HG02970 (cell line): ENCODE measurements at regions not wholly inside any gene's neighbourhood (a gene's known extent, or its start where the extent isn't known, plus 50 kb on each side); places are given as distances from the start of the nearest gene placed in this dataset.

Experiments
- ATAC-seq: cut with Tn5 transposase; IDR thresholded peaks from one replicate; pipeline ENCODE4 v1.9.1; 2021; ENCODE audit warnings: mild to moderate bottlenecking, moderate library complexity, moderate number of reproducible peaks; ENCODE audit not compliant: unreplicated experiment, low FRiP score

DNA sequence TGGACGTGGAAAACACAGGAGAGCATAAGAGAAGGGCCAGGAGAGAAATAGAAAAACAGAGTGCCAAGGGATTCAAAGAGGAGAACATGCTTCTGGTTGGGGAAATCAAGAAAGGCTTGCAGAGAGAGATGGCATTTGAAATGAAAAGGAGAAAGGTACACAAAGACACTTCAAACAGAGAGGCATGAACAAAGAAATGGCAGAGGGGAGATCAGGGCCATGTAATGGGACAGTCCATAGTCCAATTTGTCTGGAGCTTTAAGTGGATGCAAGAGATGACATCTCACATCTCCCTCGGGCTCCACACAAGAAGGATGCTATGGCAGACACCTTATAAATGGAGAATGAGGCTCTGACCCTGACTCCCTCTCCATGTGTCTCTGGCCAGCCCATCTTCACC is 331.1 kb downstream of the MLLT3 start:
- no peak for ATAC-seq

DNA sequence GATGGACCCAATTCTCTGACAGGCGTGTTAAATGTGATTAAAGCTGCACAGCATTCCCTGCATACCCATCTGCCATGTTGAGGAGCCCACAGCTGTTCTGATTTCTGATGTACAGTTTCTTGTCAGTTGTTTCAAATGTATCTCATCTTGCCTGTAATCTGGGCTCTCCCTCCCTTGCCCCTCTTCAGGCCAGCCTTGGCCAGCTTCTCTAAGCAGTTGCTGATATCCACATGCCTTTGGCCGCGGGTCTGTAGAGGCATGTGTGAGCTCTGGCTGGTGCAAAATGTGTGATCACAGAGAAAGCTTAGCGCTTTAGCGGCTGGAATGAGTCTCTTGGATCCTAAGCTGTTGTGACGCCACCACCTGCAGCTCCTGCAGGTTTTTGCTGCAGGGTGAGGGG is 332.0 kb downstream of the MLLT3 start:
- no peak for ATAC-seq

- ATAC-seq: no peak
Observed at GRCh38 chr9:20289423-20290010, 332.8 kb downstream of the MLLT3 start.

GRCh38 chr9:20286969-20287368 is 335.3 kb downstream of the MLLT3 start:
- ATAC-seq: no peak

DNA sequence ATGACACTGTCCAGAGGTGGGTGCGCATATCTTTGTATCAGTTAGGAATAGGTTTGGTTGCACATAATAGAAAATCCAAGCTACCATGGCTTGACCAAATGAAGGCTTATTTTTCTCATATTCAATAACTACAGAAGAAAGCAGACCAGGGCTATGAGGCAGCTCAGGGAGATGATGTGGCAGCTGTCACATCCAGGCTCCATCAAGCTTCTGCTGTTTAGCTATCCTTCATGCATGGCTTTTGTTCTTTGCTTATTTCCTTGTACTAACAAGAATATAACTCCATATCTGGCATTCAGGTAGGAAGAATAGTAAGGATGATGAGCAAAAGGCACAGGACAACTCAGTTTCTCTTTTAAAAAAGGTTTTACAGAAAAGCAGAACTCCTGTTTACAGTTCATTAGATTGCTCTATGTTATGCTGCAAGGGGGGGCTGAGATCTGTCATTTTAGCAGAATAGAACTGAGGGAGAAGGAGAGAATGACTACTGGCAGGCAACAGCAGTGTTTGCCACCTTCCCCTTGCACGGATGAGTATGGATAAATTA is 336.1 kb downstream of the MLLT3 start:
- no peak for ATAC-seq

GRCh38 chr9:20284601-20285289 is 337.6 kb downstream of the MLLT3 start:
- ATAC-seq: no peak

DNA sequence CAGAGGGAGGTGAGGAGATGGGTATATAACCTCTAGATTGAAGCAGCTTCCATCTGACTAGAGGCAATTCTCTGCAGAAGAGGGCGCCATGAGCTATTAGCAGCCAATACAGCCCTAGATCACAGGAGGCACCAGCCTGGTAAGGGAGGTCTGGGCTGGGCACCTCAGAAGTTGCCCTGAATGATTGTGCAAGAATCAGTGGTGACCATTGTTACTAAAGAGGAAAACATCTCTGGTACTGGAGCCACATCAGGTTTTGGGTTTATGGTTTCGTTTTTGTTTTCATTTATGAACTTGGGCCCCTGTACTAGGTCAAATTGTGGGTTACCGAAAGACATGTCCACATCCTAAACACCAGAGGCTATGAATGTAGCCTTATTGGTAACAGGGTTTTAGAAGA is 342.0 kb downstream of the MLLT3 start:
- ATAC-seq: no peak

- ATAC-seq: no peak
Observed at GRCh38 chr9:20276762-20277161, 345.5 kb downstream of the MLLT3 start.

- ATAC-seq: no peak
Observed at GRCh38 chr9:20271723-20272122, 350.6 kb downstream of the MLLT3 start.

- ATAC-seq: no peak
Observed at GRCh38 chr9:20271096-20271495, 351.2 kb downstream of the MLLT3 start.

DNA sequence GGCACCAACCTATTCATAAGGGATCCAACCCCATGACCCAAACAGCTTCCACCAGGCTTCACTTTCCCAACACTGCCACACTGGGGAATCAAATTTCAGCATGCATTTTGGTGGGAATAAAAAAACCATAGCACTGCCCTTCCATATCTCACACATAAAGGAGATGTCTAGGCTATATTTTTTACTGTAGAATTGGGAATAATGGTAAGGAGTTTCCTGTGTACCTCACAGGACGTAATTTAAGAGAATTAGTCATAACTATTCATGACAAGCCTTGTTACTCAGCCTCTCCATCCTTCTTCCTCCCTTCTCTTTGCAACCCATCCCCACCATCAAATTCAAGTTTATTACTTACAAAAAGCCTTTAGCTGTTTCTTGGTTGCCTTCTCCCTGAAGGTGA is 352.1 kb downstream of the MLLT3 start:
- no peak for ATAC-seq

- ATAC-seq: no peak
Observed at GRCh38 chr9:20269620-20270019, 352.7 kb downstream of the MLLT3 start.

DNA sequence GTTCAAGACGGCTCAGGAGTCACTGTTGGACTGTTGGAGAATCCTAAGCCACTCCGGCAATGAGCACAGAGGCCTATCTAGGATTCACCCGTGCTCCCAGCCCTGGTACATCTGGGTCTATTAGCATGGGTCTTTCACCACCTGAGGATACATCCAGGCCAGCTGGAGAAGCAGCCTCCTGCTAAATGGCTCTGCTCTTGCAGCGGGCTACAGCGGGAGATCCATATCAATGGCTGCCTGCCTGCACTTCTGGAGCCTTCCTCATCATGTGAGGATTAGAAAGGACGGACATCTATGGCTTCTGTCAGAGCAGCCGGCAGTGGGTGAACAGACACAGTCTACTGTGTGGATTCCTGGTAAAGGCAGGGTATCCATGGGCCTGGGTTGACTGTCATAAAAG is 357.4 kb downstream of the MLLT3 start:
- no peak for ATAC-seq

DNA sequence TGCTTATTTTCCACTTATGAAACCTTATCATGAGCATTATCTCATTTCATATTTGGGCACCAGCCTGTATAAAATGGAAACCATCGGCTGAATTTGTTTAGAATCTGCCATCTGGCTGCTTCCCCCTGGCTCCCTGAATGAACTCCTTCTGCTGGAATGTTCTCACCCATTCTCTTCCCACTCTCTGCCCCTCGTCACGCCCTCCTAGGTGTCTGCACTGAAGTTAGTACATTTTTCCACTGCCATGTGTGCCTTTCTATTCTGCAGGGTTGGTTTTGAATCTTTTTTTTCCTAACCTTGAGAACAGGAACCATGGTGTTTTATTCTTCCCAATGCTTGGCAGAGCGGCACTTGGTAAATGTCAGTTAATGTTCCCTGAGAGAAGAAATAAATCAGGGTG is 359.7 kb downstream of the MLLT3 start:
- ATAC-seq: no peak

DNA sequence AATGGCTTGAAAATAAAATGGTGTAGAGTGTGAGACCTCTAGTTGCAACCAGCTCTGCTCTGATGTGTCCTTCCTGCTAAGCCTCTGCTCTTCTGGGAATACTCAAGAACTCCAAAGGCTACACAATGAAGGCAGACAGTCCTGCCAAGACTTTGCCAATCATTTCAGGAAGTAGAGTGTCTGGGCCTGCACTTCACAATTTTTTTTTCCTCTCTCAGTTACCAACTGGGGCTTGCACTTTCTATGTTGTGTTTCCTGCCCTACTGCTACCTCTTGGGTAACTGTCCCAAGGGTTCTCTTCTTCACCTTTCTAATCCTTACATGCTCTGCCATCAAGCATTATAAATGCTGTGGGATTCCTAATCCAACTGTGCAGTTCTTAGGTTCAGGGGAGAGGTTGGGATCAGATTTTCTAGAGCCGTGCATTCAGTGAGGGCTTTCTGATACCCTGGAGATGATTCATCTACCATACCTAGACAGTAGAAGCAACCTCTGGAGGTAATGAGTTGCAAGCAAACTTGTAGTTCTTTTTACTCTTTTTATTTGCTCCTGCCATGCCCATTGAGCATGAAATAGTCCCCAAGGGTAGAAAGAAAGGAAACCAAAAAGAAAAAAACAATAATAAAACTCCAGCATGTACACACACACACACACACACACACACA is 365.9 kb downstream of the MLLT3 start:
- ATAC-seq: no peak

DNA sequence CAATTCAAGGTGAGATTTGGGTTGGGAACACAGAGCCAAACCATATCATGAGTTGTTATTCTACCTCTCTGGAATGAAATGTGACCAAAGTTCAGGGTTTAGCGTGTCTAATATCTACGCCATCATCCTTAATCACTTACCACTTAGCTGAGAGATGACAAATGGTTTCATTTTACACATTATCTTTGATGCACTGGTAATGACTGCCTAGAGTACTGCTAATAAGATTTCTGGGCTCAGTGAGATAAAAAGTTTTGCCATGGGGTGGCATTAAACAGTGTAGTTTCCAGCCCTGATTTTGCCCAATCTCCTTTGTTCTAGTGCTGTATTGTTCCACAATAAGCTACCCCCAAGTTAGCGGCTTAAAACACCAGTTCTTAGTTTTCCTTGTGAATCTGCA is 367.2 kb downstream of the MLLT3 start:
- no peak for ATAC-seq

DNA sequence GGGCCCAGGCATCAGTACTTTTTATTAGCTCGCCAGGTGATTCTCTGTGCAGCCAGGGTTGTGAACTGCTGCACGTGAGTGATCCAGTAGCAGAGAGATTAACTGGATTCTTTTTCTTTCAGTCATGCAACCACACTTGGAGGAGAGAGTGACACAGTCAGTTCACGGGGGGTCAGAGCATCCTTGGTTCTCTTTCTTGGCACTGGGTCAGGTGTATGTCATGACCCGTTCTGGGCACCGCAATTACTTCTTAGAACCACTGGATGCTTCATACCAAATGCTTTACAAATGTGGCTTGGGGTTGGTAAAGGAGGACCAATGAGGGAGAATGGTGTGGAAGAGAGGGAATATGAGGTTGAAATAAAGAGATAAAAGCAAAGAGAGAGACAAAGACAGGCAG is 368.7 kb downstream of the MLLT3 start:
- ATAC-seq: no peak

DNA sequence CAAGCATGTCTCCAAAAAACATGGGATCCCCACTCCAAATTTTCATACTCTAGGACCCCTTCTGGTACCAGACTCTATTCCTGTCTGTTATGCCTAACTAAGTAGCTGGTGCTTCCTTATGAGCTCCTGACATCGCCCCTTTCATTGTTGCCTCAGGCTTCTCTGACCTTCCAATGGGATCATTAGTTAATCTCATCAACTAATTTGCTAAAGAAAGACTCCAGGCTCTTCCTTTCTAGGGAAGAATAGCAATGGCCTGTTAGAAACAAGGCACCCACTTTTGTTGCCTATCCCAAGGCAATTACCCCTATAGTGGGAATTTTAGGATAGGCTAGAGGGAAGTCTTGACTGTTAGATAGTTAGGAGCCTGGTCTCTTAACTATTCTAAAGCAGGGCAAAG is 369.5 kb downstream of the MLLT3 start:
- ATAC-seq: no peak

- ATAC-seq: no peak
Observed at GRCh38 chr9:20250791-20251190, 371.5 kb downstream of the MLLT3 start.

- ATAC-seq: no peak
Observed at GRCh38 chr9:20244271-20244670, 378.0 kb downstream of the MLLT3 start.

DNA sequence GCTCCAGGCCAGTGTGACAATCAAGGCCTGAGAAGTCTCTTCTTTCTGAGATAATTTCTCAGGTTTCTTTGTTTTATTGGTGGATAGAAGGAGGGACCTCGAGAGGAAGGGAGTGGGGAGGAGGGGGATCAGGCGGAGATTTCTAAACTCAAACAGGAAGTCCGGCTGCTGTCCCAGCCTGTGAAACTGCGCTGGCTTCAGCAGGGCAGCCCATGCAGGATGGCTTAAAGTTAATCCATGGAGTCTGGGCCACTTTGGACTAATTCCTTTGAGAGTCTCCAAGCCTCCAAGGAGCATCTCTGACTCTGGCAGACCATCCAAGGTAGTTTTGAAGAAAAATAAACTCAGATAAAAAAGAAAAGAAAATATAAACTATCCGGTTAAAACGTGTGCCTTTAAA is 378.5 kb downstream of the MLLT3 start:
- ATAC-seq: no peak
